Activated gamma-delta T cell treated with Interleukin-2 at 50 U/mL for 16 hours (primary cell): ENCODE measurements at regions not wholly inside any gene's neighbourhood (a gene's known extent, or its start where the extent isn't known, plus 50 kb on each side); places are given as distances from the start of the nearest gene placed in this dataset.

Source experiments
- DNase-seq: peaks from one replicate; pipeline ENCODE4 v3.0.0-alpha.2; 2020

- no peak for DNase-seq
Measured at GRCh38 chr13:40155201-40155600, 499.7 kb downstream of the COG6 start.

GRCh38 chr13:40158218-40158617 lies 502.8 kb downstream of the COG6 start:
- no peak for DNase-seq

GRCh38 chr13:40158757-40159156 lies 503.3 kb downstream of the COG6 start:
- DNase-seq = no peak

- no peak for DNase-seq
Measured at GRCh38 chr13:40159736-40160135, 504.3 kb downstream of the COG6 start.

- no peak for DNase-seq
Measured at GRCh38 chr13:40160618-40161350, 505.3 kb downstream of the COG6 start.

- DNase-seq = no peak
Measured at GRCh38 chr13:40161351-40161810, 505.1 kb downstream of the FOXO1 start.

GRCh38 chr13:40161931-40162330 lies 504.5 kb downstream of the FOXO1 start:
- no peak for DNase-seq

- no peak for DNase-seq
Measured at GRCh38 chr13:40163066-40164000, 503.1 kb downstream of the FOXO1 start.

- no peak for DNase-seq
Measured at GRCh38 chr13:40164133-40164532, 502.3 kb downstream of the FOXO1 start.

- DNase-seq = no peak
Measured at GRCh38 chr13:40165316-40165932, 501.0 kb downstream of the FOXO1 start.

GRCh38 chr13:40167327-40167726 lies 499.1 kb downstream of the FOXO1 start:
- DNase-seq = no peak

- DNase-seq = no peak
Measured at GRCh38 chr13:40168425-40169166, 497.8 kb downstream of the FOXO1 start.

GRCh38 chr13:40169476-40169875 lies 497.0 kb downstream of the FOXO1 start:
- no peak for DNase-seq

GRCh38 chr13:40170091-40170490 lies 496.4 kb downstream of the FOXO1 start:
- no peak for DNase-seq

GRCh38 chr13:40170982-40171381 lies 495.5 kb downstream of the FOXO1 start:
- DNase-seq = no peak

GRCh38 chr13:40171566-40171965 lies 494.9 kb downstream of the FOXO1 start:
- no peak for DNase-seq

GRCh38 chr13:40172149-40172591 lies 494.3 kb downstream of the FOXO1 start:
- DNase-seq = no peak

GRCh38 chr13:40172878-40173277 lies 493.6 kb downstream of the FOXO1 start:
- no peak for DNase-seq

GRCh38 chr13:40175639-40176038 lies 490.8 kb downstream of the FOXO1 start:
- DNase-seq = no peak

GRCh38 chr13:40176242-40176641 lies 490.2 kb downstream of the FOXO1 start:
- no peak for DNase-seq

- DNase-seq = no peak
Measured at GRCh38 chr13:40178130-40178529, 488.3 kb downstream of the FOXO1 start.

GRCh38 chr13:40179445-40180281 lies 486.8 kb downstream of the FOXO1 start:
- no peak for DNase-seq
